A172 (cell line): ENCODE measurements at regions not wholly inside any gene's neighbourhood (a gene's known extent, or its start where the extent isn't known, plus 50 kb on each side); places are given as distances from the start of the nearest gene placed in this dataset.
"Not testable (repeated sequence)": the region's sequence is repeated elsewhere in the genome, so short reads cannot be mapped to it uniquely, and the experiment has no call there.

ENCODE experiments used
- DNase-seq: peaks from one replicate; pipeline ENCODE4 v3.0.0-alpha.2; 2015; ENCODE audit warnings: low spot score

DNA sequence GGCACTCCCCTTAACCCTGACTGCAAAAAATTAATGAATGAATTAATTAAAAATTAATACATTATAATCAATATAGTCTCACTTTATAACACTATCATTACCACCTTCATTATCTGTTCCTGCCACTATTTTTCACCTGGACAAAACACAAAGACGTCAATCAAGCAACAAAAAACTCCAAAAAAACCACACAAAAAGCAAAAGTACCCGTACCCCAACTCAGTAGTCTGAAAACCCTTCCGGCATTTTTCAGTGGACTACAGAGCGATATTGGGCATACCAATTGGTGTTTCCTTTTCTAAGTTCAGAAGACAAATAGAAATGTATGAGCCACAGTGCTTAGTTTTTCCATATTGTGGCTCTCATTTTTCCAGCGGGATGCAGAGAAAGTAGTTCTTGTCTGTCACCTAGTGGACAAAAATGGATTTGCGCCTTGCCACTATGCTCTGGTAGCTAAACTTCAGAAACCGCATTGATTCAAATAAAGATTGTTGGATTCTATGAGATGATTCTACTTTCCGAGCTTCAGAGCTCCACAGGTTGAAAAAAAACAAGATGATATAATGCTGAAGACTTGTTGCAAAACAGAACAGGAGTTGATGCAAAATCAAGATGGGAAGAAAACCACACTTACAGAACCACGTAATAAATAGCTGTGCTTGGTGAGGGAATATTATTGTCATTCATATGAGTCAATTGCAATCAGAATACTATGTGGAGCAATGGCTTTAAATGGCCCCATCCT, 50.6 kb upstream of the ITGB1 start:
- peak; percentile 82 for DNase-seq

GRCh38 chr10:33007731-33008381, 49.8 kb upstream of the ITGB1 start:
- DNase-seq, result not testable (repeated sequence)
